OCI-LY3 (cell line): ENCODE measurements at regions not wholly inside any gene's neighbourhood (a gene's known extent, or its start where the extent isn't known, plus 50 kb on each side); places are given as distances from the start of the nearest gene placed in this dataset.

ENCODE experiments used
- H2AFZ ChIP-seq: fragments of 200-600, 300-600 bp; shearing (Covaris generic); 2 replicates; pipeline ENCODE4 v1.6.0; 2014; ENCODE audit warnings: antibody characterized with exemption, low read depth, low read length
- H3K27ac ChIP-seq: fragments of 200-600, 300-600 bp; sonication (generic); 2 replicates; pipeline ENCODE4 v1.5.1; 2014; ENCODE audit warnings: mild to moderate bottlenecking, low read length, moderate library complexity, mixed read lengths
- H3K27me3 ChIP-seq: fragments of 200-600, 300-600 bp; sonication (generic); 2 replicates; pipeline ENCODE4 v1.6.1; 2014; ENCODE audit warnings: low read depth, low read length, mixed read lengths
- H3K36me3 ChIP-seq: fragments of 200-600, 300-600 bp; sonication (generic); replicated peaks from 2 replicates; pipeline ENCODE3; 2014; ENCODE audit warnings: low read depth, low read length, mixed read lengths
- H3K4me1 ChIP-seq: fragments of 300-600, 200-600 bp; sonication (generic); 2 replicates; pipeline ENCODE4 v1.6.1; 2014; ENCODE audit warnings: low read length, mixed read lengths
- H3K4me2 ChIP-seq: fragments of 200-600, 300-600 bp; sonication (generic); 2 replicates; pipeline ENCODE4 v1.6.1; 2014; ENCODE audit warnings: low read length, mixed read lengths
- H3K4me3 ChIP-seq: fragments of 300-600, 200-600 bp; sonication (generic); 2 replicates; pipeline ENCODE4 v1.5.1; 2014; ENCODE audit warnings: antibody characterized with exemption, mild to moderate bottlenecking, low read length, moderate library complexity
- H3K79me2 ChIP-seq: fragments of 300-600, 200-600 bp; shearing (Covaris generic); 2 replicates; pipeline ENCODE4 v1.6.1; 2014; ENCODE audit warnings: mild to moderate bottlenecking, low read length, mixed read lengths
- H3K9ac ChIP-seq: fragments of 300-600, 200-600 bp; shearing (Covaris generic); 2 replicates; pipeline ENCODE4 v1.6.0; 2014; ENCODE audit warnings: mild to moderate bottlenecking, low read length, moderate library complexity
- H3K9me3 ChIP-seq: fragments of 200-600, 300-600 bp; shearing (Covaris generic); 2 replicates; pipeline ENCODE4 v1.6.1; 2014; ENCODE audit warnings: low read length, mixed read lengths; ENCODE audit not compliant: insufficient read depth
- H4K20me1 ChIP-seq: fragments of 200-600, 300-600 bp; sonication (generic); 2 replicates; pipeline ENCODE4 v1.6.1; 2016; ENCODE audit warnings: low read length, mixed read lengths; ENCODE audit not compliant: insufficient read depth
- EZH2phosphoT487 ChIP-seq: fragments of 200-600 bp; shearing (Covaris generic); IDR thresholded peaks from 2 replicates; pipeline ENCODE4 v1.6.1; 2018; ENCODE audit warnings: antibody characterized with exemption, mixed run types, low read depth
- TF ChIP-seq, protein P1 (sequence below): fragments of 200-600, 300-600 bp; sonication (generic); IDR thresholded peaks from 2 replicates; pipeline ENCODE4 v1.5.1; 2014; ENCODE audit warnings: antibody characterized with exemption, low read length, low read depth

DNA sequence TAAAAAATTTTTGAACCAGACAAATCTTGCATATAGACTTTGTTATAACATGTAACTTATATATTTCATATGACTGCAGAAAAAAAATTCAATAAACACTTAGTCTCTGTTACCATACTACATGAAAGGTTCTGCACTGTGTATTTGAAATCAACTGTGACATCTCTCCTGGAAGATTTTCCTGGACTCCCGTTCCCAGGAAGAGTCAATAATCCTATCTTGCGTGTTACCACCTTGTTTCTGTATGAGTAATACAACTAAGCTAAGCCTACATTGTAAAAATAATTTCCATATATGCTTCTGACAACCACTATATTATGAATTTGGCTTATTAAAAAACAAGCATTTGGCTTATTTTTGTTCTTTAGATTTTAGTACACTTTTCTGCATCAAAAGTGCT, 665.6 kb upstream of the SOX9 start:
- Histone ChIP-seq H3K4me2 (no peak overlapping the region), H4K20me1 (no peaks in the 10 kb centered on the region), H3K27ac (no peak overlapping the region), H3K79me2 (no peaks in the 10 kb centered on the region), H3K4me3 (no peak overlapping the region), H3K4me1 (no peaks in the 10 kb centered on the region), H3K36me3 (no peaks in the 10 kb centered on the region), H3K9ac (no peak overlapping the region), H3K27me3 (no peaks in the 10 kb centered on the region), H3K9me3 (no peaks in the 10 kb centered on the region), H2AFZ (no peak overlapping the region)
- no peak for TF ChIP-seq EZH2phosphoT487
- TF ChIP-seq, protein P1, sequence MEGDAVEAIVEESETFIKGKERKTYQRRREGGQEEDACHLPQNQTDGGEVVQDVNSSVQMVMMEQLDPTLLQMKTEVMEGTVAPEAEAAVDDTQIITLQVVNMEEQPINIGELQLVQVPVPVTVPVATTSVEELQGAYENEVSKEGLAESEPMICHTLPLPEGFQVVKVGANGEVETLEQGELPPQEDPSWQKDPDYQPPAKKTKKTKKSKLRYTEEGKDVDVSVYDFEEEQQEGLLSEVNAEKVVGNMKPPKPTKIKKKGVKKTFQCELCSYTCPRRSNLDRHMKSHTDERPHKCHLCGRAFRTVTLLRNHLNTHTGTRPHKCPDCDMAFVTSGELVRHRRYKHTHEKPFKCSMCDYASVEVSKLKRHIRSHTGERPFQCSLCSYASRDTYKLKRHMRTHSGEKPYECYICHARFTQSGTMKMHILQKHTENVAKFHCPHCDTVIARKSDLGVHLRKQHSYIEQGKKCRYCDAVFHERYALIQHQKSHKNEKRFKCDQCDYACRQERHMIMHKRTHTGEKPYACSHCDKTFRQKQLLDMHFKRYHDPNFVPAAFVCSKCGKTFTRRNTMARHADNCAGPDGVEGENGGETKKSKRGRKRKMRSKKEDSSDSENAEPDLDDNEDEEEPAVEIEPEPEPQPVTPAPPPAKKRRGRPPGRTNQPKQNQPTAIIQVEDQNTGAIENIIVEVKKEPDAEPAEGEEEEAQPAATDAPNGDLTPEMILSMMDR: no peak

DNA sequence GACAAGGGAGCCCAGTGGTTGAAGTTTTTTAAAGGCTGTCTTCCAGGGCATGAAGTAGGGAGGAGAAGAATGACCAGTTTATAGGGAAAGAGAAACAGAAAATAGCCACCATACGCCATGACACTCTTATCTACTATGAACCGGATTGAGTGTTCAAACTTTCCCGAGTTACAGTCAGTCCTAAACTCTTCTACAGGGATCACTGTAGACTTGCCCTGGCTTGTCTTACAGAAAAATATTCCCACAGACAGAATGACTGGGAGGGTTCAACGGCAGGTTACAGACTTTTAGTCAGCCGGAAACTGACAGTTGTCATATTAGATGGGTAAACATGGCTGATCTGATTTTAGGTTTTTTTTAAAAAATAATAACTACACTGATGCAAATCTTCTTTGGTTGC, 662.5 kb upstream of the SOX9 start:
- H2AFZ ChIP-seq: no peak overlapping the region
- H3K79me2 ChIP-seq: no peaks in the 10 kb centered on the region
- H3K4me2 ChIP-seq: no peak overlapping the region
- TF ChIP-seq, protein P1: no peak
- H3K27ac ChIP-seq: no peak overlapping the region
- H3K4me1 ChIP-seq: no peaks in the 10 kb centered on the region
- H3K9me3 ChIP-seq: no peaks in the 10 kb centered on the region
- H3K9ac ChIP-seq: no peak overlapping the region
- no peaks in the 10 kb centered on the region for H3K36me3 ChIP-seq
- no peaks in the 10 kb centered on the region for H3K27me3 ChIP-seq
- H4K20me1 ChIP-seq: no peaks in the 10 kb centered on the region
- H3K4me3 ChIP-seq: no peak overlapping the region

- no peak overlapping the region for H3K4me2 ChIP-seq
- TF ChIP-seq, protein P1: peak; percentile 54
- no peak for TF ChIP-seq EZH2phosphoT487
- H3K36me3 ChIP-seq: no peaks in the 10 kb centered on the region
- H3K4me1 ChIP-seq: no peaks in the 10 kb centered on the region
- H4K20me1 ChIP-seq: no peaks in the 10 kb centered on the region
- H3K9ac ChIP-seq: no peak overlapping the region
- no peaks in the 10 kb centered on the region for H3K79me2 ChIP-seq
- H3K27me3 ChIP-seq: no peaks in the 10 kb centered on the region
- no peak overlapping the region for H2AFZ ChIP-seq
- H3K27ac ChIP-seq: no peak overlapping the region
- no peaks in the 10 kb centered on the region for H3K9me3 ChIP-seq
- no peak overlapping the region for H3K4me3 ChIP-seq
These were observed 659.9 kb upstream of the SOX9 start for GRCh38 chr17:71460943-71461342.

- Histone ChIP-seq H3K27me3 (no peaks in the 10 kb centered on the region), H3K4me2 (no peak overlapping the region)
- TF ChIP-seq, protein P1: no peak
- no peak for TF ChIP-seq EZH2phosphoT487
These were observed 659.2 kb upstream of the SOX9 start for GRCh38 chr17:71461498-71462169.

More at GRCh38 chr17:71461498-71462169, 659.2 kb upstream of the SOX9 start:
- Histone ChIP-seq H3K27ac (no peak overlapping the region), H3K9ac (no peak overlapping the region), H2AFZ (no peak overlapping the region), H4K20me1 (no peaks in the 10 kb centered on the region), H3K36me3 (no peaks in the 10 kb centered on the region), H3K79me2 (no peaks in the 10 kb centered on the region), H3K9me3 (no peaks in the 10 kb centered on the region), H3K4me3 (no peak overlapping the region), H3K4me1 (no peaks in the 10 kb centered on the region)
